Skin of body (tissue), 2 donors: ENCODE measurements at regions not wholly inside any gene's neighbourhood (a gene's known extent, or its start where the extent isn't known, plus 50 kb on each side); places are given as distances from the start of the nearest gene placed in this dataset. TPM values are rescaled to one million over a fixed set of nuclear protein-coding genes. Genes with fewer than 3 reads are reported as not detected.

Experiments used
- DNase-seq: peaks from one replicate; lab custom pipeline; 2025; lab: John Stamatoyannopoulos, UW
- small RNA-seq: library from RNA; depleted of rRNA; stranded (forward); fragments of <200 nt; gene quantifications from one replicate; pipeline ENCODE3, GENCODE V24; 2014; ENCODE audit warnings: low replicate concordance

- no peak for DNase-seq
These were observed 66.8 kb upstream of the PTCHD4 start for GRCh38 chr6:48177786-48178185.

DNA sequence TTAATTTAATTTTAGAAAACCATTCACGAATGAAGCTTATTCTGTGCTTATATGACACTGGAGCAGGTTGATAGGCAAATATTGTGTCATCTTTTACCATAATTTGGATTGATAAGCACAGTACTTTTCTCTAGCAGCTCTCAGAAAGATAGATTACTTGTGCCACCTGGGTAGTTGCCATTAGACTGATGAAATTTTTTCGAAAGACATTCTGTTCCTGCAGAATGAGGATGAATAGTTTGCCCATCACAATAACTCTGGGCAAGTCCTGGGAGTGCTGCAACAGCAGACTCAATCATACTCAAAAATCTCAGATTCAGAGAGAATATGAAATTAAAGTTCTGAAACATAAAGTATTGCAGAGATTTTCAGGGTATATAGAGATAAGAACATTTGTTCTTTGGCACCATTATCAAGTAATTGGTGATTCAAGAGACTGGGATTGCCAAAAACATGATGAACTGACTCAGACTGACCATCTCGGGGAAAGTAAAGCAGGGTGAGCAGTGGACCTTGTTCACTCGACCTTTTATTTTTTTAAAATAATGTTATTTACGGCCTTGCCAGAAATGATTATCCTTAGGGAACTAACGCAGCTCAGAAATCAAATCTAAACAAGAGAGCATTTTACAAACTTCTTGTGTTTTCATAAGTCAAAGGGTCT lies 65.8 kb upstream of the PTCHD4 start:
- no peak for DNase-seq

DNA sequence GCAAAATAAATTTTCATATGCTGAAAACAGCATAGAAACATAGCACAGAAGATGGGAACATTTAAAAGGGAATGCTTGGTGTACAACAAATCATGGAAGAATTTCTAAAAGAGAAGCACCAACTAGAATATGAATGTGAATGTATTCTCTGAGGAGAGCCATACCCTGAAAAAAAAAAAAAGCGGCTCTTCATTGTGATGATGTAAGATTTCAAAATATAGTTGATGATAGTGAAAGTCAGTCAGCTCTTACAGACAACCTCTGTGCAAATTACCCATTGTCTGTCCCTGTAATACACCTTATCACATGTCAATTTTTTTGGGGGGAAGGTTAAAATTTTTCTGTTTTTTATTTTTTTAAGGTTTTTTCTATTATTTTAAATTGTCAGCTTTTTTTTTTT lies 58.6 kb upstream of the PTCHD4 start:
- no peak for DNase-seq

Small RNA genes in the stretch of these regions (small RNA-seq; reads per million reads assigned to genes)
- gene FO393413.1 (not detected), gene RNU7-65P (not detected)
